HEK293 (cell line): ENCODE measurements at regions not wholly inside any gene's neighbourhood (a gene's known extent, or its start where the extent isn't known, plus 50 kb on each side); places are given as distances from the start of the nearest gene placed in this dataset.

Experiments used
- CTCF ChIA-PET: fragments of 350-600 bp; formaldehyde crosslinking; extraction: SDS; loops from one replicate; lab custom pipeline; 2021; ENCODE audit warnings: antibody characterized with exemption; lab: Yijun Ruan, JAX
- POLR2A ChIA-PET: fragments of 300-600 bp; formaldehyde crosslinking; extraction: SDS; loops from one replicate; lab custom pipeline; 2020; ENCODE audit warnings: antibody characterized with exemption, inconsistent platforms; lab: Yijun Ruan, JAX
- H3K27ac ChIP-seq: fragments of 200-500 bp; sonication (Bioruptor generic); 2 replicates; pipeline ENCODE4 v1.5.1; 2014; ENCODE audit warnings: low read depth, low read length, control low read depth, inconsistent platforms; ENCODE audit errors: extremely low read depth
- H3K36me3 ChIP-seq, 2 experiments: fragments of 200-500 bp in 1 of 2; sonication (Bioruptor generic) in 1 of 2; 1 replicate in 1 of 2; 2 replicates in 1 of 2; pipeline ENCODE4 v1.5.1; 2014 to 2017; ENCODE audit warnings: inconsistent platforms in 2 of 2, low read length in 2 of 2; ENCODE audit not compliant: control insufficient read depth in 2 of 2, insufficient read depth in 1 of 2
- H3K4me1 ChIP-seq: fragments of 200-500 bp; sonication (Bioruptor generic); 2 replicates; pipeline ENCODE4 v1.5.1; 2014; ENCODE audit warnings: mild to moderate bottlenecking, low read length, inconsistent platforms; ENCODE audit not compliant: control insufficient read depth, insufficient read depth
- H3K4me3 ChIP-seq: 2 replicates; pipeline ENCODE4 v1.5.1; 2011; ENCODE audit warnings: low read depth, mild to moderate bottlenecking, control low read depth, low read length, moderate library complexity
- H3K9me3 ChIP-seq: fragments of 200-500 bp; sonication (Bioruptor generic); 2 replicates; pipeline ENCODE4 v1.5.1; 2014; ENCODE audit warnings: low read depth, low read length, inconsistent platforms; ENCODE audit not compliant: control insufficient read depth, insufficient read depth
- BCL11B ChIP-seq: fragments of 450-650 bp; formaldehyde crosslinking; IDR thresholded peaks from 2 replicates; pipeline ENCODE4 v1.5.1; 2016; ENCODE audit warnings: low read depth, missing biosample characterization, missing genetic modification characterization
- IKZF3 ChIP-seq: fragments of 450-650 bp; IDR thresholded peaks from 2 replicates; pipeline ENCODE4 v1.5.0; 2018; ENCODE audit warnings: missing biosample characterization, mild to moderate bottlenecking, missing genetic modification characterization, moderate library complexity
- KLF9 ChIP-seq: fragments of 450-650 bp; formaldehyde crosslinking; IDR thresholded peaks from 2 replicates; pipeline ENCODE4 v1.5.1; 2016; ENCODE audit warnings: missing biosample characterization, missing genetic modification characterization, low read depth
- ZBTB20 ChIP-seq: fragments of 450-650 bp; formaldehyde crosslinking; IDR thresholded peaks from 2 replicates; pipeline ENCODE4 v1.5.1; 2016; ENCODE audit warnings: missing biosample characterization, missing genetic modification characterization
- ZBTB48 ChIP-seq: fragments of 450-650 bp; formaldehyde crosslinking; IDR thresholded peaks from 2 replicates; pipeline ENCODE4 v1.5.1; 2016; ENCODE audit warnings: missing biosample characterization, missing genetic modification characterization
- ZBTB8A ChIP-seq: fragments of 450-650 bp; formaldehyde crosslinking; IDR thresholded peaks from 2 replicates; pipeline ENCODE4 v1.5.1; 2016; ENCODE audit warnings: missing biosample characterization, missing genetic modification characterization
- ZFHX2 ChIP-seq: fragments of 450-650 bp; formaldehyde crosslinking; conservative IDR thresholded peaks from 2 replicates; pipeline ENCODE4 v1.5.1; 2016; ENCODE audit warnings: missing biosample characterization, missing genetic modification characterization
- ZNF10 ChIP-seq: fragments of 450-650 bp; formaldehyde crosslinking; IDR thresholded peaks from 2 replicates; pipeline ENCODE4 v1.5.1; 2017; ENCODE audit warnings: missing biosample characterization, missing genetic modification characterization
- ZNF157 ChIP-seq: fragments of 450-650 bp; formaldehyde crosslinking; IDR thresholded peaks from 2 replicates; pipeline ENCODE4 v1.5.1; 2016; ENCODE audit warnings: missing biosample characterization, missing genetic modification characterization
- ZNF211 ChIP-seq: fragments of 450-650 bp; formaldehyde crosslinking; IDR thresholded peaks from 2 replicates; pipeline ENCODE4 v1.5.1; 2016; ENCODE audit warnings: low read depth, missing biosample characterization, missing genetic modification characterization
- ZNF302 ChIP-seq: fragments of 450-650 bp; formaldehyde crosslinking; IDR thresholded peaks from 2 replicates; pipeline ENCODE4 v1.5.1; 2016; ENCODE audit warnings: missing biosample characterization, missing genetic modification characterization, low read depth
- ZNF354C ChIP-seq: fragments of 450-650 bp; formaldehyde crosslinking; IDR thresholded peaks from 2 replicates; pipeline ENCODE4 v1.5.1; 2016; ENCODE audit warnings: missing biosample characterization, missing genetic modification characterization, low read depth, borderline replicate concordance
- ZNF529 ChIP-seq: fragments of 450-650 bp; formaldehyde crosslinking; IDR thresholded peaks from 2 replicates; pipeline ENCODE4 v1.5.1; 2017; ENCODE audit warnings: missing genetic modification characterization, missing biosample characterization; ENCODE audit not compliant: insufficient replicate concordance
- ZNF544 ChIP-seq: fragments of 450-650 bp; formaldehyde crosslinking; IDR thresholded peaks from 2 replicates; pipeline ENCODE4 v1.5.0; 2017; ENCODE audit warnings: missing biosample characterization, missing genetic modification characterization
- ZNF555 ChIP-seq: fragments of 450-650 bp; formaldehyde crosslinking; conservative IDR thresholded peaks from 2 replicates; pipeline ENCODE4 v1.5.1; 2017; ENCODE audit warnings: missing biosample characterization, mild to moderate bottlenecking, missing genetic modification characterization, inconsistent platforms
- ZNF600 ChIP-seq: fragments of 450-650 bp; formaldehyde crosslinking; IDR thresholded peaks from 2 replicates; pipeline ENCODE4 v1.5.1; 2016; ENCODE audit warnings: missing biosample characterization, missing genetic modification characterization
- ZNF629 ChIP-seq: fragments of 450-650 bp; formaldehyde crosslinking; IDR thresholded peaks from 2 replicates; pipeline ENCODE4 v1.5.1; 2017; ENCODE audit warnings: missing biosample characterization, missing genetic modification characterization
- ZNF677 ChIP-seq: fragments of 450-650 bp; IDR thresholded peaks from 2 replicates; pipeline ENCODE4 v1.5.0; 2018; ENCODE audit warnings: missing biosample characterization, mild to moderate bottlenecking, missing genetic modification characterization, moderate library complexity
- ZNF707 ChIP-seq: fragments of 450-650 bp; formaldehyde crosslinking; IDR thresholded peaks from 2 replicates; pipeline ENCODE4 v1.5.1; 2016; ENCODE audit warnings: missing biosample characterization, missing genetic modification characterization
- ZNF768 ChIP-seq: fragments of 450-650 bp; formaldehyde crosslinking; IDR thresholded peaks from 2 replicates; pipeline ENCODE4 v1.5.1; 2018; ENCODE audit warnings: missing biosample characterization, mild to moderate bottlenecking, missing genetic modification characterization
- TF ChIP-seq, protein P1 (sequence below): fragments of 450-650 bp; formaldehyde crosslinking; IDR thresholded peaks from 2 replicates; pipeline ENCODE4 v1.5.1; 2016; ENCODE audit warnings: missing biosample characterization, missing genetic modification characterization, low read depth
- TF ChIP-seq, protein P2 (sequence below): sonication (generic); formaldehyde crosslinking; IDR thresholded peaks from 2 replicates; pipeline ENCODE4 v1.8.1; 2022; ENCODE audit warnings: mild to moderate bottlenecking, moderate library complexity, missing genetic modification reagents
- TF ChIP-seq, protein P3 (sequence below): fragments of 450-650 bp; formaldehyde crosslinking; IDR thresholded peaks from 2 replicates; pipeline ENCODE4 v1.5.1; 2017; ENCODE audit warnings: missing biosample characterization, missing genetic modification characterization
- TF ChIP-seq, protein P4 (sequence below): fragments of 450-650 bp; formaldehyde crosslinking; conservative IDR thresholded peaks from 2 replicates; pipeline ENCODE4 v1.5.1; 2016; ENCODE audit warnings: low read depth, missing biosample characterization, missing genetic modification characterization
- TF ChIP-seq, protein P5 (sequence below): IDR thresholded peaks from 2 replicates; pipeline ENCODE4 v1.6.1; 2011; ENCODE audit warnings: mild to moderate bottlenecking, low read depth, low read length, borderline replicate concordance

DNA sequence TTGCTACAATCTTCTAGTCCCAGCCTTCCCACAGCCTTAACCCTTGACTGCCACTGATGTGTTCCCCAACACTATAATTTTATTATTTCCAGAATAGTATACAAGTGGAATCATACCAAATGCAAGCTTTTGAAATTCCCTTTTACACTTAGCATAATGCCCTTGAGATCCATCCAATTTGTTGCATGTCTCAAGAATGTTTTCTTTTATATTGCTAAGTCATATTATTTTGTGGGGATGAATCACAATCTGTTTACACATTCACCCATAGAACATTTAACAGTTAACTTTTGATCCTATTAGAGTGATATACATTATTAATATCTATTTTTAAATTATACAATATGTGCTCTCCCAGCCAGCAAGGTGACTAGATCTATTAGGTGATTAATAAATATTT lies 74.3 kb upstream of the KYNU start:
- Histone ChIP-seq H3K4me1 (no peaks in the 10 kb centered on the region), H3K36me3 (no peaks in the 10 kb centered on the region), H3K9me3 (no peaks in the 10 kb centered on the region), H3K27ac (no peak overlapping the region)
- CTCF ChIA-PET = no interaction called here
- TF ChIP-seq ZNF600 (no peak), ZNF211 (tag by site-specific recombination) (no peak), ZNF555 (tag by site-specific recombination) (no peak), ZNF629 (tag by site-specific recombination) (no peak), IKZF3 (tag by site-specific recombination) (no peak), ZNF529 (tag by site-specific recombination) (no peak), ZNF302 (tag by site-specific recombination) (no peak), ZNF354C (tag by site-specific recombination) (no peak), ZNF157 (no peak), BCL11B (tag by site-specific recombination) (no peak), ZBTB8A (tag by site-specific recombination) (no peak), ZNF544 (no peak)
- TF ChIP-seq, protein P1, sequence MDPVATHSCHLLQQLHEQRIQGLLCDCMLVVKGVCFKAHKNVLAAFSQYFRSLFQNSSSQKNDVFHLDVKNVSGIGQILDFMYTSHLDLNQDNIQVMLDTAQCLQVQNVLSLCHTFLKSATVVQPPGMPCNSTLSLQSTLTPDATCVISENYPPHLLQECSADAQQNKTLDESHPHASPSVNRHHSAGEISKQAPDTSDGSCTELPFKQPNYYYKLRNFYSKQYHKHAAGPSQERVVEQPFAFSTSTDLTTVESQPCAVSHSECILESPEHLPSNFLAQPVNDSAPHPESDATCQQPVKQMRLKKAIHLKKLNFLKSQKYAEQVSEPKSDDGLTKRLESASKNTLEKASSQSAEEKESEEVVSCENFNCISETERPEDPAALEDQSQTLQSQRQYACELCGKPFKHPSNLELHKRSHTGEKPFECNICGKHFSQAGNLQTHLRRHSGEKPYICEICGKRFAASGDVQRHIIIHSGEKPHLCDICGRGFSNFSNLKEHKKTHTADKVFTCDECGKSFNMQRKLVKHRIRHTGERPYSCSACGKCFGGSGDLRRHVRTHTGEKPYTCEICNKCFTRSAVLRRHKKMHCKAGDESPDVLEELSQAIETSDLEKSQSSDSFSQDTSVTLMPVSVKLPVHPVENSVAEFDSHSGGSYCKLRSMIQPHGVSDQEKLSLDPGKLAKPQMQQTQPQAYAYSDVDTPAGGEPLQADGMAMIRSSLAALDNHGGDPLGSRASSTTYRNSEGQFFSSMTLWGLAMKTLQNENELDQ (tag by site-specific recombination) = no peak
- TF ChIP-seq, protein P2, sequence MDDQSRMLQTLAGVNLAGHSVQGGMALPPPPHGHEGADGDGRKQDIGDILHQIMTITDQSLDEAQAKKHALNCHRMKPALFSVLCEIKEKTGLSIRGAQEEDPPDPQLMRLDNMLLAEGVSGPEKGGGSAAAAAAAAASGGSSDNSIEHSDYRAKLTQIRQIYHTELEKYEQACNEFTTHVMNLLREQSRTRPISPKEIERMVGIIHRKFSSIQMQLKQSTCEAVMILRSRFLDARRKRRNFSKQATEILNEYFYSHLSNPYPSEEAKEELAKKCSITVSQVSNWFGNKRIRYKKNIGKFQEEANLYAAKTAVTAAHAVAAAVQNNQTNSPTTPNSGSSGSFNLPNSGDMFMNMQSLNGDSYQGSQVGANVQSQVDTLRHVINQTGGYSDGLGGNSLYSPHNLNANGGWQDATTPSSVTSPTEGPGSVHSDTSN (CRISPR knock-in tag) = no peak
- TF ChIP-seq, all 188 proteins: peak for 0
- no peak overlapping the region for H3K4me3 ChIP-seq
- POLR2A ChIA-PET = no interaction called here

DNA sequence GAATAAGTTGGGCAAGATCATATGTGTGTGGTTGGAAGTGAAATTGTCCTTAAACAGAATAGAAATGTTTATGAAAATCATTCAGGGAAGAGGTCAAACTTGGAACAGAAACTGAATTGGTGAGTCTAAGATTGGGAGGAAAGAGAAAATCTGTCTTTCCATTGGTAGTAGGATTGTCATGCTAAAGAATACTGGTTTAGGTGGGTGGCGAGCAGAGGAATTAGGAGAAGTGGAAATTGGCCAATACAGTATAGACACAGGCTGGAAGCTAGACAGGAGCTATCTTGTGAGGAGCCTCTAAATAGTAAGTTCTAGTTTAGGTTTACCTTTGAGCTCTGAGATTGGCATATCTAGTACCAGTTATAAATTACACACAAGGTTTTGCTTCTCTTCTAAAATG lies 80.9 kb upstream of the KYNU start:
- ChIA-PET POLR2A (no interaction called here), CTCF (interaction anchor here (0.6 kb wide), 1 partner anchor 278 kb away, joined by 4 read pairs; no protein-coding TSS in a partner anchor)
- Histone ChIP-seq H3K27ac (no peak overlapping the region), H3K4me1 (no peaks in the 10 kb centered on the region), H3K36me3 (no peaks in the 10 kb centered on the region), H3K4me3 (no peak overlapping the region), H3K9me3 (no peaks in the 10 kb centered on the region)
- TF ChIP-seq ZFHX2 (tag by site-specific recombination) (no peak), ZNF10 (tag by site-specific recombination) (no peak), ZBTB48 (tag by site-specific recombination) (no peak), ZNF768 (tag by site-specific recombination) (no peak), ZBTB20 (tag by site-specific recombination) (no peak), KLF9 (no peak), ZNF677 (tag by site-specific recombination) (no peak), ZNF707 (tag by site-specific recombination) (no peak)
- TF ChIP-seq, protein P3, sequence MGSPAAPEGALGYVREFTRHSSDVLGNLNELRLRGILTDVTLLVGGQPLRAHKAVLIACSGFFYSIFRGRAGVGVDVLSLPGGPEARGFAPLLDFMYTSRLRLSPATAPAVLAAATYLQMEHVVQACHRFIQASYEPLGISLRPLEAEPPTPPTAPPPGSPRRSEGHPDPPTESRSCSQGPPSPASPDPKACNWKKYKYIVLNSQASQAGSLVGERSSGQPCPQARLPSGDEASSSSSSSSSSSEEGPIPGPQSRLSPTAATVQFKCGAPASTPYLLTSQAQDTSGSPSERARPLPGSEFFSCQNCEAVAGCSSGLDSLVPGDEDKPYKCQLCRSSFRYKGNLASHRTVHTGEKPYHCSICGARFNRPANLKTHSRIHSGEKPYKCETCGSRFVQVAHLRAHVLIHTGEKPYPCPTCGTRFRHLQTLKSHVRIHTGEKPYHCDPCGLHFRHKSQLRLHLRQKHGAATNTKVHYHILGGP (tag by site-specific recombination) = no peak
- TF ChIP-seq, protein P4, sequence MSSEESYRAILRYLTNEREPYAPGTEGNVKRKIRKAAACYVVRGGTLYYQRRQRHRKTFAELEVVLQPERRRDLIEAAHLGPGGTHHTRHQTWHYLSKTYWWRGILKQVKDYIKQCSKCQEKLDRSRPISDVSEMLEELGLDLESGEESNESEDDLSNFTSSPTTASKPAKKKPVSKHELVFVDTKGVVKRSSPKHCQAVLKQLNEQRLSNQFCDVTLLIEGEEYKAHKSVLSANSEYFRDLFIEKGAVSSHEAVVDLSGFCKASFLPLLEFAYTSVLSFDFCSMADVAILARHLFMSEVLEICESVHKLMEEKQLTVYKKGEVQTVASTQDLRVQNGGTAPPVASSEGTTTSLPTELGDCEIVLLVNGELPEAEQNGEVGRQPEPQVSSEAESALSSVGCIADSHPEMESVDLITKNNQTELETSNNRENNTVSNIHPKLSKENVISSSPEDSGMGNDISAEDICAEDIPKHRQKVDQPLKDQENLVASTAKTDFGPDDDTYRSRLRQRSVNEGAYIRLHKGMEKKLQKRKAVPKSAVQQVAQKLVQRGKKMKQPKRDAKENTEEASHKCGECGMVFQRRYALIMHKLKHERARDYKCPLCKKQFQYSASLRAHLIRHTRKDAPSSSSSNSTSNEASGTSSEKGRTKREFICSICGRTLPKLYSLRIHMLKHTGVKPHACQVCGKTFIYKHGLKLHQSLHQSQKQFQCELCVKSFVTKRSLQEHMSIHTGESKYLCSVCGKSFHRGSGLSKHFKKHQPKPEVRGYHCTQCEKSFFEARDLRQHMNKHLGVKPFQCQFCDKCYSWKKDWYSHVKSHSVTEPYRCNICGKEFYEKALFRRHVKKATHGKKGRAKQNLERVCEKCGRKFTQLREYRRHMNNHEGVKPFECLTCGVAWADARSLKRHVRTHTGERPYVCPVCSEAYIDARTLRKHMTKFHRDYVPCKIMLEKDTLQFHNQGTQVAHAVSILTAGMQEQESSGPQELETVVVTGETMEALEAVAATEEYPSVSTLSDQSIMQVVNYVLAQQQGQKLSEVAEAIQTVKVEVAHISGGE (tag by site-specific recombination) = no peak
- TF ChIP-seq, protein P5, sequence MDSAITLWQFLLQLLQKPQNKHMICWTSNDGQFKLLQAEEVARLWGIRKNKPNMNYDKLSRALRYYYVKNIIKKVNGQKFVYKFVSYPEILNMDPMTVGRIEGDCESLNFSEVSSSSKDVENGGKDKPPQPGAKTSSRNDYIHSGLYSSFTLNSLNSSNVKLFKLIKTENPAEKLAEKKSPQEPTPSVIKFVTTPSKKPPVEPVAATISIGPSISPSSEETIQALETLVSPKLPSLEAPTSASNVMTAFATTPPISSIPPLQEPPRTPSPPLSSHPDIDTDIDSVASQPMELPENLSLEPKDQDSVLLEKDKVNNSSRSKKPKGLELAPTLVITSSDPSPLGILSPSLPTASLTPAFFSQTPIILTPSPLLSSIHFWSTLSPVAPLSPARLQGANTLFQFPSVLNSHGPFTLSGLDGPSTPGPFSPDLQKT = no peak
